ENCODE measurements at regions not wholly inside any gene's neighbourhood (a gene's known extent, or its start where the extent isn't known, plus 50 kb on each side); places are given as distances from the start of the nearest gene placed in this dataset.

DNA sequence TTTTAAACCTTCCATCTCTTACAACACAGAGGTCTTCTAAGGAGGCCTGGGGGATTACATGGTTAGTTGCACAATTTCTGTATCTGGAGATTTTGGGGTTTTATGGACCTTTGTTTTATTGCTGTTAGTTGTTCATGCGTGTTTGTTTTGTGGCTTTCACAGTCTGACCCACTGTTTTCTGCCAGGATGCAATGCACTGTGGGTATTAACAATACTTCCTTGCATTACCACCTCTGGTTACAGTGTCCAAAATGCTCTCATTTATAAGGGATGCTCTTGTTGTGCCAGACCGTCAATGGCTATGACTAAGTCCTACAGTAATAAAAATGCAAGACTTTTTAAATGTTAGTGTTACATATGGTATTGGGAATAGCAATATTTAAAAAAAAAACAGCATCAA lies 730.2 kb downstream of the KCTD8 start:
- no peak for TF ChIP-seq NUFIP1 (IDR thresholded peaks at IDR 0.05; ENCODE audit: partially characterized antibody)
- no peak for TF ChIP-seq CEBPB (tag; IDR thresholded peaks at IDR 0.05)
- no peak for TF ChIP-seq SMAD3 (CRISPR knock-in tag; conservative IDR thresholded peaks at IDR 0.05)
- no peak for TF ChIP-seq ESRRA (IDR thresholded peaks at IDR 0.05; ENCODE audit: borderline replicate concordance, low read depth)
- TF ChIP-seq, protein P1, sequence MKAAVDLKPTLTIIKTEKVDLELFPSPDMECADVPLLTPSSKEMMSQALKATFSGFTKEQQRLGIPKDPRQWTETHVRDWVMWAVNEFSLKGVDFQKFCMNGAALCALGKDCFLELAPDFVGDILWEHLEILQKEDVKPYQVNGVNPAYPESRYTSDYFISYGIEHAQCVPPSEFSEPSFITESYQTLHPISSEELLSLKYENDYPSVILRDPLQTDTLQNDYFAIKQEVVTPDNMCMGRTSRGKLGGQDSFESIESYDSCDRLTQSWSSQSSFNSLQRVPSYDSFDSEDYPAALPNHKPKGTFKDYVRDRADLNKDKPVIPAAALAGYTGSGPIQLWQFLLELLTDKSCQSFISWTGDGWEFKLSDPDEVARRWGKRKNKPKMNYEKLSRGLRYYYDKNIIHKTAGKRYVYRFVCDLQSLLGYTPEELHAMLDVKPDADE (conservative IDR thresholded peaks at IDR 0.05; ENCODE audit: control insufficient read depth, low read depth, low read length): no peak
- TF ChIP-seq ZNF174 (CRISPR knock-in tag; IDR thresholded peaks at IDR 0.05): no peak
- TF ChIP-seq, protein P2, sequence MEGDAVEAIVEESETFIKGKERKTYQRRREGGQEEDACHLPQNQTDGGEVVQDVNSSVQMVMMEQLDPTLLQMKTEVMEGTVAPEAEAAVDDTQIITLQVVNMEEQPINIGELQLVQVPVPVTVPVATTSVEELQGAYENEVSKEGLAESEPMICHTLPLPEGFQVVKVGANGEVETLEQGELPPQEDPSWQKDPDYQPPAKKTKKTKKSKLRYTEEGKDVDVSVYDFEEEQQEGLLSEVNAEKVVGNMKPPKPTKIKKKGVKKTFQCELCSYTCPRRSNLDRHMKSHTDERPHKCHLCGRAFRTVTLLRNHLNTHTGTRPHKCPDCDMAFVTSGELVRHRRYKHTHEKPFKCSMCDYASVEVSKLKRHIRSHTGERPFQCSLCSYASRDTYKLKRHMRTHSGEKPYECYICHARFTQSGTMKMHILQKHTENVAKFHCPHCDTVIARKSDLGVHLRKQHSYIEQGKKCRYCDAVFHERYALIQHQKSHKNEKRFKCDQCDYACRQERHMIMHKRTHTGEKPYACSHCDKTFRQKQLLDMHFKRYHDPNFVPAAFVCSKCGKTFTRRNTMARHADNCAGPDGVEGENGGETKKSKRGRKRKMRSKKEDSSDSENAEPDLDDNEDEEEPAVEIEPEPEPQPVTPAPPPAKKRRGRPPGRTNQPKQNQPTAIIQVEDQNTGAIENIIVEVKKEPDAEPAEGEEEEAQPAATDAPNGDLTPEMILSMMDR (IDR thresholded peaks at IDR 0.05 in 2 of 3, conservative IDR thresholded peaks at IDR 0.05 in 1 of 3; ENCODE audit: insufficient read depth in 2 of 3, low read depth in 1 of 3, low read length in 3 of 3): no peak
- TF ChIP-seq, protein P3, sequence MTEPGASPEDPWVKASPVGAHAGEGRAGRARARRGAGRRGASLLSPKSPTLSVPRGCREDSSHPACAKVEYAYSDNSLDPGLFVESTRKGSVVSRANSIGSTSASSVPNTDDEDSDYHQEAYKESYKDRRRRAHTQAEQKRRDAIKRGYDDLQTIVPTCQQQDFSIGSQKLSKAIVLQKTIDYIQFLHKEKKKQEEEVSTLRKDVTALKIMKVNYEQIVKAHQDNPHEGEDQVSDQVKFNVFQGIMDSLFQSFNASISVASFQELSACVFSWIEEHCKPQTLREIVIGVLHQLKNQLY (CRISPR knock-in tag; conservative IDR thresholded peaks at IDR 0.05): no peak
- TF ChIP-seq EZH2 (IDR thresholded peaks at IDR 0.05; ENCODE audit: borderline replicate concordance, low read depth, low read length): no peak
- TF ChIP-seq TCF7 (IDR thresholded peaks at IDR 0.05; ENCODE audit: borderline replicate concordance): no peak
- no peak for TF ChIP-seq EP300 (IDR thresholded peaks at IDR 0.05; ENCODE audit: low read length)
- TF ChIP-seq CBX1 (IDR thresholded peaks at IDR 0.05; ENCODE audit: low read depth): no peak
- no peak for TF ChIP-seq KDM1A (IDR thresholded peaks at IDR 0.05)
